Neural cell (in vitro differentiated cells): ENCODE measurements at regions not wholly inside any gene's neighbourhood (a gene's known extent, or its start where the extent isn't known, plus 50 kb on each side); places are given as distances from the start of the nearest gene placed in this dataset.

Experiments used
- H2AFZ ChIP-seq: fragments of 200-600, 300-800 bp; sonication (generic), shearing (Covaris generic); 2 replicates; pipeline ENCODE4 v1.6.0; 2014; ENCODE audit warnings: low read depth, mild to moderate bottlenecking, antibody characterized with exemption, low read length, moderate library complexity
- H3F3A ChIP-seq: fragments of 200-600 bp; shearing (Covaris generic); 2 replicates; pipeline ENCODE4 v1.6.1; 2016; ENCODE audit warnings: mild to moderate bottlenecking, moderate library complexity, mixed read lengths, antibody characterized with exemption, low read length; ENCODE audit not compliant: insufficient read depth, poor library complexity, severe bottlenecking
- H3K27ac ChIP-seq: fragments of 200-600, 300-800 bp; sonication (generic), shearing (Covaris generic); 2 replicates; pipeline ENCODE4 v1.5.1; 2014; ENCODE audit warnings: mild to moderate bottlenecking, low read length, moderate library complexity
- H3K27me3 ChIP-seq: fragments of 300-800, 200-600 bp; sonication (generic), shearing (Covaris generic); 2 replicates; pipeline ENCODE4 v1.6.0; 2014; ENCODE audit warnings: mild to moderate bottlenecking, low read depth, low read length, moderate library complexity; ENCODE audit not compliant: insufficient read depth
- H3K36me3 ChIP-seq: fragments of 300-800, 200-600 bp; sonication (generic), shearing (Covaris generic); 2 replicates; pipeline ENCODE4 v1.5.1; 2014; ENCODE audit warnings: mild to moderate bottlenecking, antibody characterized with exemption, low read length, moderate library complexity; ENCODE audit not compliant: insufficient read depth
- H3K4me2 ChIP-seq: fragments of 300-800, 200-600 bp; sonication (generic), shearing (Covaris generic); 2 replicates; pipeline ENCODE4 v1.6.0; 2014; ENCODE audit warnings: mild to moderate bottlenecking, low read length
- H3K4me3 ChIP-seq: fragments of 300-800, 200-600 bp; sonication (generic), shearing (Covaris generic); 2 replicates; pipeline ENCODE4 v1.5.1; 2014; ENCODE audit warnings: mild to moderate bottlenecking, low read length, moderate library complexity
- H3K79me2 ChIP-seq: fragments of 200-600 bp; shearing (Covaris generic); replicated peaks from 2 replicates; pipeline ENCODE4 v1.6.0; 2014; ENCODE audit warnings: mild to moderate bottlenecking, low read length, moderate library complexity; ENCODE audit not compliant: insufficient read depth
- H3K9ac ChIP-seq: fragments of 300-800, 200-600 bp; sonication (generic), shearing (Covaris generic); 2 replicates; pipeline ENCODE4 v1.6.1; 2016; ENCODE audit warnings: mild to moderate bottlenecking, low read length, mixed read lengths
- H3K9me2 ChIP-seq: fragments of 200-600 bp; shearing (Covaris generic); 2 replicates; pipeline ENCODE4 v1.6.1; 2016; ENCODE audit warnings: mild to moderate bottlenecking, low read length, mixed read lengths; ENCODE audit not compliant: insufficient read depth
- H3K9me3 ChIP-seq: fragments of 200-600, 300-800 bp; sonication (generic), shearing (Covaris generic); 2 replicates; pipeline ENCODE4 v1.6.1; 2016; ENCODE audit warnings: mild to moderate bottlenecking, mixed run types, low read length, moderate library complexity, mixed read lengths
- H4K20me1 ChIP-seq: fragments of 200-600 bp; shearing (Covaris generic); 2 replicates; pipeline ENCODE4 v1.6.1; 2016; ENCODE audit warnings: mild to moderate bottlenecking, mixed run types; ENCODE audit not compliant: insufficient read depth
- CTCF ChIP-seq: fragments of 450-650 bp; IDR thresholded peaks from 2 replicates; pipeline ENCODE4 v1.5.1; 2014; ENCODE audit warnings: antibody characterized with exemption, mild to moderate bottlenecking, moderate library complexity; ENCODE audit not compliant: poor library complexity, severe bottlenecking
- EP300 ChIP-seq: fragments of 450-650 bp; conservative IDR thresholded peaks from 2 replicates; pipeline ENCODE4 v1.6.1; 2014; ENCODE audit warnings: antibody characterized with exemption, mild to moderate bottlenecking, moderate library complexity; ENCODE audit not compliant: poor library complexity, severe bottlenecking
- EZH2 ChIP-seq: fragments of 200-600, 300-800 bp; shearing (Covaris generic), sonication (generic); IDR thresholded peaks from 2 replicates; pipeline ENCODE4 v1.6.1; 2014; ENCODE audit warnings: antibody characterized with exemption, low read length, borderline replicate concordance, mild to moderate bottlenecking; ENCODE audit not compliant: insufficient read depth, poor library complexity, severe bottlenecking
- MXI1 ChIP-seq: fragments of 450-650 bp; conservative IDR thresholded peaks from 2 replicates; pipeline ENCODE4 v1.6.1; 2014; ENCODE audit warnings: antibody characterized with exemption, mild to moderate bottlenecking; ENCODE audit not compliant: poor library complexity, severe bottlenecking
- POLR2AphosphoS5 ChIP-seq: IDR thresholded peaks from 2 replicates; pipeline ENCODE4 v1.6.1; 2012
- RAD21 ChIP-seq: fragments of 450-650 bp; conservative IDR thresholded peaks from 2 replicates; pipeline ENCODE4 v1.6.1; 2014; ENCODE audit warnings: antibody characterized with exemption, mild to moderate bottlenecking, moderate library complexity
- TAF1 ChIP-seq: IDR thresholded peaks from 2 replicates; pipeline ENCODE4 v1.6.1; 2012; ENCODE audit warnings: low read depth
- TF ChIP-seq, protein P1 (sequence below): IDR thresholded peaks from 2 replicates; pipeline ENCODE4 v1.6.1; 2012; ENCODE audit warnings: borderline replicate concordance

GRCh38 chr3:106731230-106731629, 646.0 kb upstream of the CCDC54 start:
- Histone ChIP-seq H3K9me3 (no peaks in the 10 kb centered on the region), H3K79me2 (no peaks in the 10 kb centered on the region), H3K4me2 (no peak overlapping the region), H3K36me3 (no peaks in the 10 kb centered on the region), H2AFZ (no peak overlapping the region), H3K4me3 (no peak overlapping the region), H3F3A (no peaks in the 10 kb centered on the region), H3K9ac (no peak overlapping the region), H3K27ac (no peak overlapping the region), H3K27me3 (no peaks in the 10 kb centered on the region), H3K9me2 (no peaks in the 10 kb centered on the region), H4K20me1 (no peaks in the 10 kb centered on the region)
- TF ChIP-seq, protein P1, sequence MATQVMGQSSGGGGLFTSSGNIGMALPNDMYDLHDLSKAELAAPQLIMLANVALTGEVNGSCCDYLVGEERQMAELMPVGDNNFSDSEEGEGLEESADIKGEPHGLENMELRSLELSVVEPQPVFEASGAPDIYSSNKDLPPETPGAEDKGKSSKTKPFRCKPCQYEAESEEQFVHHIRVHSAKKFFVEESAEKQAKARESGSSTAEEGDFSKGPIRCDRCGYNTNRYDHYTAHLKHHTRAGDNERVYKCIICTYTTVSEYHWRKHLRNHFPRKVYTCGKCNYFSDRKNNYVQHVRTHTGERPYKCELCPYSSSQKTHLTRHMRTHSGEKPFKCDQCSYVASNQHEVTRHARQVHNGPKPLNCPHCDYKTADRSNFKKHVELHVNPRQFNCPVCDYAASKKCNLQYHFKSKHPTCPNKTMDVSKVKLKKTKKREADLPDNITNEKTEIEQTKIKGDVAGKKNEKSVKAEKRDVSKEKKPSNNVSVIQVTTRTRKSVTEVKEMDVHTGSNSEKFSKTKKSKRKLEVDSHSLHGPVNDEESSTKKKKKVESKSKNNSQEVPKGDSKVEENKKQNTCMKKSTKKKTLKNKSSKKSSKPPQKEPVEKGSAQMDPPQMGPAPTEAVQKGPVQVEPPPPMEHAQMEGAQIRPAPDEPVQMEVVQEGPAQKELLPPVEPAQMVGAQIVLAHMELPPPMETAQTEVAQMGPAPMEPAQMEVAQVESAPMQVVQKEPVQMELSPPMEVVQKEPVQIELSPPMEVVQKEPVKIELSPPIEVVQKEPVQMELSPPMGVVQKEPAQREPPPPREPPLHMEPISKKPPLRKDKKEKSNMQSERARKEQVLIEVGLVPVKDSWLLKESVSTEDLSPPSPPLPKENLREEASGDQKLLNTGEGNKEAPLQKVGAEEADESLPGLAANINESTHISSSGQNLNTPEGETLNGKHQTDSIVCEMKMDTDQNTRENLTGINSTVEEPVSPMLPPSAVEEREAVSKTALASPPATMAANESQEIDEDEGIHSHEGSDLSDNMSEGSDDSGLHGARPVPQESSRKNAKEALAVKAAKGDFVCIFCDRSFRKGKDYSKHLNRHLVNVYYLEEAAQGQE, result no peak
- TF ChIP-seq EZH2 (no peak), RAD21 (no peak), MXI1 (no peak), POLR2AphosphoS5 (no peak), TAF1 (no peak)

GRCh38 chr3:106734712-106735111, 642.5 kb upstream of the CCDC54 start:
- H2AFZ ChIP-seq, result no peak overlapping the region
- H3K9ac ChIP-seq, result no peak overlapping the region
- no peaks in the 10 kb centered on the region for H3K9me3 ChIP-seq
- TF ChIP-seq, protein P1, result no peak
- no peak for TF ChIP-seq EP300
- H3K9me2 ChIP-seq, result no peaks in the 10 kb centered on the region
- no peaks in the 10 kb centered on the region for H4K20me1 ChIP-seq
- H3K27me3 ChIP-seq, result no peaks in the 10 kb centered on the region
- H3K27ac ChIP-seq, result no peak overlapping the region
- H3F3A ChIP-seq, result no peaks in the 10 kb centered on the region
- no peak overlapping the region for H3K4me3 ChIP-seq
- H3K36me3 ChIP-seq, result no peaks in the 10 kb centered on the region
- H3K4me2 ChIP-seq, result no peak overlapping the region
- no peaks in the 10 kb centered on the region for H3K79me2 ChIP-seq

- H3K27me3 ChIP-seq, result no peaks in the 10 kb centered on the region
- no peaks in the 10 kb centered on the region for H3F3A ChIP-seq
- H3K9me3 ChIP-seq, result no peaks in the 10 kb centered on the region
- H3K36me3 ChIP-seq, result no peaks in the 10 kb centered on the region
- H3K9me2 ChIP-seq, result no peaks in the 10 kb centered on the region
- H3K27ac ChIP-seq, result no peak overlapping the region
- H4K20me1 ChIP-seq, result no peaks in the 10 kb centered on the region
- H2AFZ ChIP-seq, result no peak overlapping the region
- TF ChIP-seq TAF1, result no peak
- TF ChIP-seq CTCF, result no peak
- TF ChIP-seq EP300, result no peak
- H3K4me3 ChIP-seq, result no peak overlapping the region
- H3K9ac ChIP-seq, result no peak overlapping the region
- H3K4me2 ChIP-seq, result no peak overlapping the region
- no peaks in the 10 kb centered on the region for H3K79me2 ChIP-seq
Measured at GRCh38 chr3:106737265-106737664, 640.0 kb upstream of the CCDC54 start.
